GM12892 (cell line): ENCODE measurements at regions not wholly inside any gene's neighbourhood (a gene's known extent, or its start where the extent isn't known, plus 50 kb on each side); places are given as distances from the start of the nearest gene placed in this dataset.

Source experiments
- POLR2A ChIP-seq: IDR thresholded peaks from 2 replicates; pipeline ENCODE4 v1.6.1; 2011; ENCODE audit warnings: low read depth, low read length, control low read depth
- POLR2AphosphoS5 ChIP-seq: IDR thresholded peaks from 2 replicates; pipeline ENCODE4 v1.6.1; 2011; ENCODE audit warnings: low read depth, low read length, control low read depth

DNA sequence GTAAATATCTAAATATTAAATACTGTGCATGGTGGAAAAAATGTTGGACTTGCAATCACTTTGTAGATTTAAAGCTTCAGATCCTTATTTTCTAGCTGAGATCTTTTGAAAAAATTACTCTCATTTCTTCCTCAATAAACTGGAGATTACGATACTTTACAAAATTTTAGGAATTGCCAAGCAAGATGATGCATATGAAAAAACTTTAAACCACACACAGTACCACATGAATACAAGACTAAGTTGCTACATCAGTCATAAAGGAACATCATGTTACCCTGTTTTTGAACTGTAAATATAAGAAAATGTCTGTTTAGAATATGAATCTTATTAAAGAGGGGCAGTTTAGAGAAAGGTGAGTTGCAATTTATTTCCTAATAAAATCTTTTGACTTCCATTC, 703.6 kb upstream of the NUDT12 start:
- no peak for TF ChIP-seq POLR2A
- TF ChIP-seq POLR2AphosphoS5: no peak
